ENCODE measurements at regions not wholly inside any gene's neighbourhood (a gene's known extent, or its start where the extent isn't known, plus 50 kb on each side); places are given as distances from the start of the nearest gene placed in this dataset.
"Not testable (repeated sequence)": the region's sequence is repeated elsewhere in the genome, so short reads cannot be mapped to it uniquely, and the experiment has no call there.

GRCh38 chr3:75906555-75907112, 121.3 kb upstream of the ZNF717 start:
- peak; percentile 32 for TF ChIP-seq CTCF (conservative IDR thresholded peaks at IDR 0.05; ENCODE audit: low read depth, low read length)
- peak overlapping the region; percentile 47 for H3K4me3 ChIP-seq (ENCODE audit: low read length)
- no peak for DNase-seq (ENCODE audit: low read depth)

- DNase-seq (ENCODE audit: low read depth) = no peak
- H3K4me3 ChIP-seq (ENCODE audit: low read length) = no peak overlapping the region
- no peak for TF ChIP-seq CTCF (conservative IDR thresholded peaks at IDR 0.05; ENCODE audit: low read depth, low read length)
Measured at GRCh38 chr3:75913800-75914350, 128.5 kb upstream of the ZNF717 start.

GRCh38 chr3:75914741-75915140, 129.4 kb upstream of the ZNF717 start:
- H3K4me3 ChIP-seq (ENCODE audit: low read length); DNase-seq (ENCODE audit: low read depth): not testable (repeated sequence)

- H3K4me3 ChIP-seq (ENCODE audit: low read length) = no peak overlapping the region
- DNase-seq (ENCODE audit: low read depth) = no peak
- no peak for TF ChIP-seq CTCF (conservative IDR thresholded peaks at IDR 0.05; ENCODE audit: low read depth, low read length)
Measured at GRCh38 chr3:75938921-75939320, 153.6 kb upstream of the ZNF717 start.

- DNase-seq (ENCODE audit: low read depth) = no peak
- TF ChIP-seq CTCF (conservative IDR thresholded peaks at IDR 0.05; ENCODE audit: low read depth, low read length) = no peak
- no peak overlapping the region for H3K4me3 ChIP-seq (ENCODE audit: low read length)
Measured at GRCh38 chr3:75951941-75952340, 166.6 kb upstream of the ZNF717 start.

- not testable (repeated sequence) for H3K4me3 ChIP-seq (ENCODE audit: low read length); DNase-seq (ENCODE audit: low read depth)
Measured at GRCh38 chr3:75960031-75960430, 174.7 kb upstream of the ZNF717 start.

- DNase-seq (ENCODE audit: low read depth); H3K4me3 ChIP-seq (ENCODE audit: low read length): not testable (repeated sequence)
Measured at GRCh38 chr3:75962054-75962453, 176.7 kb upstream of the ZNF717 start.

- H3K4me3 ChIP-seq (ENCODE audit: low read length) = no peak overlapping the region
- DNase-seq (ENCODE audit: low read depth) = no peak
- TF ChIP-seq CTCF (conservative IDR thresholded peaks at IDR 0.05; ENCODE audit: low read depth, low read length) = no peak
Measured at GRCh38 chr3:75967071-75967470, 181.7 kb upstream of the ZNF717 start.

GRCh38 chr3:75978686-75979085, 193.3 kb upstream of the ZNF717 start:
- H3K4me3 ChIP-seq (ENCODE audit: low read length) = no peak overlapping the region
- no peak for TF ChIP-seq CTCF (conservative IDR thresholded peaks at IDR 0.05; ENCODE audit: low read depth, low read length)
- no peak for DNase-seq (ENCODE audit: low read depth)
